ENCODE measurements at regions not wholly inside any gene's neighbourhood (a gene's known extent, or its start where the extent isn't known, plus 50 kb on each side); places are given as distances from the start of the nearest gene placed in this dataset.

DNA sequence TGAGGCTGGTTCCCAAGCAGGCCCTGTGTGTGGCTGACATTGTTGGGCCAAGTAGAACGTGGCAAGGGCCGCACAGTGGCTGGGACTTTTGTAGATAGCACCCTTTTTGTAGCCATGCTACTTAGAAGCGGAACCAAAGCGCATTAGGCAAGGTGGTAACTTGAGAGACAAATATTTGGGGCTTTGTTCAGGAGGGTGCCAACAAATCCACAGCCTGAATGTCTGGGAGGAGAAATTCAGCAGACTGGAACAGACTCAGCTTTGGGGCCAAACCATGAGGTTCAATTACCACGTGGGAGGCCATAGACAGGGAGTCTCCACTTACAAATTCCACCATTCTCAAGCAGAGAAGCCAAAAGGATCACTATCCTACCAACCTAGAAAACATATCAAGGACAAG lies 183.7 kb downstream of the RGS9 start:
- TF ChIP-seq CTCF (IDR thresholded peaks at IDR 0.05; ENCODE audit: low read length) (no peak), EZH2 (optimal IDR thresholded peaks at IDR 0.05; ENCODE audit: low read depth, low read length) (no peak), EZH2phosphoT487 (IDR thresholded peaks at IDR 0.05; ENCODE audit: low read length) (no peak)
